Mucosa of descending colon (tissue), 3 donors: ENCODE measurements at regions not wholly inside any gene's neighbourhood (a gene's known extent, or its start where the extent isn't known, plus 50 kb on each side); places are given as distances from the start of the nearest gene placed in this dataset.
"Not testable (repeated sequence)": the region's sequence is repeated elsewhere in the genome, so short reads cannot be mapped to it uniquely, and the experiment has no call there.

Experiments
- ATAC-seq: fragments of 200-7000 bp; cut with Tn5 transposase; one replicate; pipeline ENCODE4 v1.9.1; 2020; ENCODE audit warnings: mild to moderate bottlenecking, moderate library complexity
- DNase-seq, 3 donors: peaks; one replicate each; pipeline ENCODE4 v3.0.0-alpha.2; 2020
- H3K36me3 ChIP-seq: fragments of 200-600 bp; one replicate; pipeline ENCODE4 v1.8.0; 2021; ENCODE audit warnings: low read depth, mild to moderate bottlenecking
- H3K4me1 ChIP-seq: fragments of 200-600 bp; one replicate; pipeline ENCODE4 v1.8.0; 2021; ENCODE audit warnings: low read depth, mild to moderate bottlenecking
- H3K4me3 ChIP-seq: fragments of 200-600 bp; one replicate; pipeline ENCODE4 v1.8.0; 2021; ENCODE audit warnings: mild to moderate bottlenecking
- H3K9me3 ChIP-seq: fragments of 200-600 bp; one replicate; pipeline ENCODE4 v1.8.0; 2021; ENCODE audit warnings: mild to moderate bottlenecking
- CTCF ChIP-seq: fragments of 200-600 bp; IDR thresholded peaks from one replicate; pipeline ENCODE4 v1.8.0; 2022; ENCODE audit warnings: antibody characterized with exemption, mild to moderate bottlenecking
- intact Hi-C, 2 donors: fragments of 100-400 bp; cut with DNase I in 1 of 2; cut with micrococcal nuclease in 1 of 2; formaldehyde crosslinking; loops; one replicate each; pipeline versions ENCODE4 v1.11.0 to v1.11.1; 2022; cut with DNase I, micrococcal nuclease
- donor health status: DM: no; HTN: no; CAD: no; lungs with moderate emphysema.
- donor health status: DM: no; HTN: no; CAD: no.
- donor health status: DM: no; HTN: yes; CAD: no.

GRCh38 chr9:93890436-93890935 is 64.7 kb downstream of the BARX1 start:
- intact Hi-C loops = no loop called here
- ATAC-seq = no peak

GRCh38 chr9:93886911-93887310 is 68.2 kb downstream of the BARX1 start:
- ATAC-seq (no peak), DNase-seq (no peak)
- intact Hi-C loops = no loop called here
- Histone ChIP-seq H3K36me3 (no peaks in the 10 kb centered on the region), H3K4me1 (no peaks in the 10 kb centered on the region), H3K4me3 (no peak overlapping the region), H3K9me3 (peaks cover under 1% of the 10 kb centered on the region)
- TF ChIP-seq CTCF = no peak

More at GRCh38 chr9:93890436-93890935, 64.7 kb downstream of the BARX1 start:
- DNase-seq = no peak
- Histone ChIP-seq H3K9me3 (peaks cover 14% of the 10 kb centered on the region), H3K4me3 (no peak overlapping the region), H3K4me1 (peaks cover 8% of the 10 kb centered on the region), H3K36me3 (no peaks in the 10 kb centered on the region)
- no peak for TF ChIP-seq CTCF

- Histone ChIP-seq H3K9me3 (no peaks in the 10 kb centered on the region), H3K4me1 (no peaks in the 10 kb centered on the region), H3K36me3 (no peaks in the 10 kb centered on the region), H3K4me3 (no peak overlapping the region)
- no peak for TF ChIP-seq CTCF
- intact Hi-C loops = no loop called here
- DNase-seq (no peak), ATAC-seq (no peak)
Observed at GRCh38 chr9:93884808-93885207, 70.3 kb downstream of the BARX1 start.

GRCh38 chr9:93879662-93880407 is 75.3 kb downstream of the BARX1 start:
- intact Hi-C loops, H3K36me3 ChIP-seq, H3K4me3 ChIP-seq, DNase-seq, ATAC-seq, H3K4me1 ChIP-seq: not testable (repeated sequence)
- peaks cover 12% of the 10 kb centered on the region for H3K9me3 ChIP-seq

GRCh38 chr9:93875330-93875729 is 79.8 kb downstream of the BARX1 start:
- ATAC-seq (no peak), DNase-seq (no peak)
- no peak for TF ChIP-seq CTCF
- H3K4me1 ChIP-seq = no peaks in the 10 kb centered on the region
- intact Hi-C loops = no loop called here
- no peak overlapping the region for H3K4me3 ChIP-seq
- H3K36me3 ChIP-seq = no peaks in the 10 kb centered on the region
- peaks cover 25% of the 10 kb centered on the region for H3K9me3 ChIP-seq

GRCh38 chr9:93874242-93874641 is 80.9 kb downstream of the BARX1 start:
- Histone ChIP-seq H3K36me3 (no peaks in the 10 kb centered on the region), H3K4me1 (no peaks in the 10 kb centered on the region), H3K4me3 (no peak overlapping the region), H3K9me3 (peaks cover 25% of the 10 kb centered on the region)
- ATAC-seq (no peak), DNase-seq (no peak)
- no peak for TF ChIP-seq CTCF
- intact Hi-C loops = no loop called here
